Upper lobe of left lung (tissue), 6 donors: ENCODE measurements at regions not wholly inside any gene's neighbourhood (a gene's known extent, or its start where the extent isn't known, plus 50 kb on each side); places are given as distances from the start of the nearest gene placed in this dataset.

ENCODE experiments used
- ATAC-seq, 2 donors: fragments of 200-7000 bp; cut with Tn5 transposase; one replicate each; pipeline ENCODE4 v1.9.1; 2022; ENCODE audit warnings: mild to moderate bottlenecking in 2 of 2, moderate library complexity in 2 of 2; ENCODE audit not compliant: low FRiP score in 2 of 2
- DNase-seq, 2 donors: peaks; one replicate each; pipeline ENCODE4 v3.0.0-alpha.2; 2019 to 2020
- H3K27ac ChIP-seq, 4 donors: fragments of 200-600 bp; sonication (generic); one replicate each; pipeline ENCODE4 v1.5.1; 2016 to 2019
- H3K27me3 ChIP-seq, 4 donors: fragments of 200-600 bp; sonication (generic); one replicate each; pipeline ENCODE4 v1.5.1; 2017 to 2019
- H3K36me3 ChIP-seq, 4 donors: fragments of 200-600 bp; sonication (generic); one replicate each; pipeline ENCODE4 v1.5.1; 2016 to 2019
- H3K4me1 ChIP-seq, 4 donors: fragments of 200-600 bp; sonication (generic); one replicate each; pipeline ENCODE4 v1.5.1; 2018 to 2019
- H3K4me3 ChIP-seq, 4 donors: fragments of 200-600 bp; sonication (generic); one replicate each; pipeline ENCODE4 v1.5.1; 2017 to 2019; ENCODE audit warnings: mild to moderate bottlenecking in 2 of 4, moderate library complexity in 1 of 4
- H3K9me3 ChIP-seq, 4 donors: fragments of 200-600 bp; sonication (generic); one replicate each; pipeline ENCODE4 v1.5.1; 2018 to 2019
- CTCF ChIP-seq, 6 experiments: fragments of 450-650 bp in 4 of 6; fragments of 200-600 bp in 2 of 6; sonication (generic) in 2 of 6; IDR thresholded peaks; one replicate each; pipeline ENCODE4 v1.5.1; 2016 to 2019; ENCODE audit warnings: antibody characterized with exemption in 6 of 6
- EP300 ChIP-seq, 4 donors: sonication (generic); formaldehyde crosslinking; IDR thresholded peaks; one replicate each; pipeline ENCODE4 v1.5.1; 2017; ENCODE audit warnings: antibody characterized with exemption in 4 of 4, control low read depth in 2 of 4
- POLR2A ChIP-seq, 4 donors: fragments of 450-650 bp; IDR thresholded peaks; one replicate each; pipeline ENCODE4 v1.5.1; 2016 to 2017; ENCODE audit warnings: antibody characterized with exemption in 4 of 4, mild to moderate bottlenecking in 2 of 4
- POLR2AphosphoS5 ChIP-seq, 2 donors: sonication (generic); formaldehyde crosslinking; IDR thresholded peaks; one replicate each; pipeline ENCODE4 v1.5.1; 2017; ENCODE audit warnings: antibody characterized with exemption in 2 of 2
- WGBS, 2 donors: methylation state at CpG; one replicate each; pipeline ENCODE4 v1.1.5; 2017 to 2018; 5-methylcytosine and 5-hydroxymethylcytosine counted together
- donor health status: DM: no; HTN: no; CAD: no; lungs with moderate emphysema.
- donor health status: DM: no; HTN: yes; CAD: no; lungs with severe emphysema.

GRCh38 chr11:112516261-112516660 is 255.6 kb upstream of the PLET1 start:
- ATAC-seq, result peak in 1 of 2 donors; percentile 29
- WGBS, 2 donors, result 81 to 84% methylated on average over 2 of the region's 2 CpGs
- no peak for TF ChIP-seq POLR2A (IDR thresholded peaks at IDR 0.05)
- no peak for TF ChIP-seq EP300 (IDR thresholded peaks at IDR 0.05)
- TF ChIP-seq POLR2AphosphoS5 (IDR thresholded peaks at IDR 0.05), result no peak
- TF ChIP-seq CTCF (IDR thresholded peaks at IDR 0.05), result no peak
- H3K36me3 ChIP-seq, result no peaks in the 10 kb centered on the region
- H3K27ac ChIP-seq, result no peak overlapping the region
- H3K9me3 ChIP-seq, result no peaks in the 10 kb centered on the region
- no peaks in the 10 kb centered on the region for H3K27me3 ChIP-seq
- H3K4me3 ChIP-seq, result no peak overlapping the region
- no peak for DNase-seq
- no peaks in the 10 kb centered on the region for H3K4me1 ChIP-seq

- no peak for DNase-seq
- Histone ChIP-seq H3K27ac (no peak overlapping the region), H3K36me3 (no peaks in the 10 kb centered on the region), H3K4me3 (no peak overlapping the region), H3K27me3 (no peaks in the 10 kb centered on the region), H3K9me3 (no peaks in the 10 kb centered on the region), H3K4me1 (no peaks in the 10 kb centered on the region)
- WGBS, 2 donors, result 65 to 76% methylated on average over 2 of the region's 2 CpGs
- ATAC-seq, result no peak
- TF ChIP-seq CTCF (IDR thresholded peaks at IDR 0.05), result no peak
Observed at GRCh38 chr11:112516755-112517154, 256.1 kb upstream of the PLET1 start.

- no peak for ATAC-seq
- Histone ChIP-seq H3K4me1 (no peaks in the 10 kb centered on the region), H3K27ac (no peak overlapping the region), H3K9me3 (no peaks in the 10 kb centered on the region), H3K27me3 (no peaks in the 10 kb centered on the region), H3K36me3 (no peaks in the 10 kb centered on the region), H3K4me3 (no peak overlapping the region)
- TF ChIP-seq CTCF (IDR thresholded peaks at IDR 0.05) (no peak), POLR2AphosphoS5 (IDR thresholded peaks at IDR 0.05) (no peak), POLR2A (IDR thresholded peaks at IDR 0.05) (no peak), EP300 (IDR thresholded peaks at IDR 0.05) (no peak)
- 96 to 100% methylated on average over 1 of the region's 1 CpG for WGBS, 2 donors
- no peak for DNase-seq
Observed at GRCh38 chr11:112518371-112518770, 257.7 kb upstream of the PLET1 start.

- Histone ChIP-seq H3K27me3 (no peaks in the 10 kb centered on the region), H3K36me3 (no peaks in the 10 kb centered on the region), H3K4me1 (peaks cover 0 to 11% (median 7%) of the 10 kb centered on the region in 4 donors), H3K9me3 (no peaks in the 10 kb centered on the region), H3K27ac (no peak overlapping the region), H3K4me3 (no peak overlapping the region)
- TF ChIP-seq POLR2AphosphoS5 (IDR thresholded peaks at IDR 0.05), result no peak
- ATAC-seq (no peak), DNase-seq (no peak)
- 54 to 63% methylated on average over 5 of the region's 5 CpGs for WGBS, 2 donors
Observed at GRCh38 chr11:112519751-112520150, 259.1 kb upstream of the PLET1 start.

GRCh38 chr11:112520354-112520753 is 259.7 kb upstream of the PLET1 start:
- Histone ChIP-seq H3K4me1 (peaks cover 6 to 14% (median 10%) of the 10 kb centered on the region in 4 donors), H3K36me3 (no peaks in the 10 kb centered on the region), H3K4me3 (no peak overlapping the region), H3K9me3 (no peaks in the 10 kb centered on the region), H3K27ac (no peak overlapping the region), H3K27me3 (no peaks in the 10 kb centered on the region)
- ATAC-seq (no peak), DNase-seq (no peak)
- 71 to 76% methylated on average over 2 of the region's 2 CpGs for WGBS, 2 donors
- no peak for TF ChIP-seq POLR2AphosphoS5 (IDR thresholded peaks at IDR 0.05)
- no peak for TF ChIP-seq CTCF (IDR thresholded peaks at IDR 0.05)
- TF ChIP-seq EP300 (IDR thresholded peaks at IDR 0.05), result no peak
- no peak for TF ChIP-seq POLR2A (IDR thresholded peaks at IDR 0.05)
